H1 (cell line): ENCODE measurements at regions not wholly inside any gene's neighbourhood (a gene's known extent, or its start where the extent isn't known, plus 50 kb on each side); places are given as distances from the start of the nearest gene placed in this dataset.

Source experiments
- CTCF ChIA-PET: fragments of 300-600 bp; sonication (Branson Sonifier 250); formaldehyde crosslinking; loops from one replicate; lab custom pipeline; 2021; ENCODE audit not compliant: partially characterized antibody; lab: Charles Lee
- POLR2A ChIA-PET: fragments of 300-600 bp; sonication (Branson Sonifier 250); formaldehyde crosslinking; loops from one replicate; lab custom pipeline; 2021; ENCODE audit warnings: inconsistent platforms; ENCODE audit not compliant: partially characterized antibody; lab: Charles Lee
- DNase-seq, 2 experiments: peaks; one replicate each; pipeline versions ENCODE4 v3.0.0 to v3.0.0-alpha.2; 2010 to 2022; ENCODE audit warnings: low spot score in 2 of 2, low read depth in 1 of 2, mixed read lengths in 1 of 2
- FAIRE-seq: peaks from 2 replicates; lab custom pipeline; 2011; peaks lifted over from hg19 to GRCh38; lab: Jason Lieb, UNC
- H2AFZ ChIP-seq: 2 replicates; pipeline ENCODE4 v1.8.1; 2012; ENCODE audit warnings: low read length, inconsistent platforms
- H2AK5ac ChIP-seq: 2 replicates; pipeline ENCODE4 v1.6.1; 2013; ENCODE audit warnings: low read depth, low read length
- H2BK120ac ChIP-seq: replicated peaks from 2 replicates; pipeline ENCODE3; 2013; ENCODE audit warnings: low read depth, low read length, inconsistent platforms
- H2BK12ac ChIP-seq: 2 replicates; pipeline ENCODE4 v1.6.1; 2013; ENCODE audit warnings: low read depth, low read length
- H2BK15ac ChIP-seq: 2 replicates; pipeline ENCODE4 v1.6.1; 2013; ENCODE audit warnings: low read length
- H2BK20ac ChIP-seq: 2 replicates; pipeline ENCODE4 v1.6.1; 2013; ENCODE audit warnings: low read length
- H2BK5ac ChIP-seq: 2 replicates; pipeline ENCODE4 v1.6.1; 2013; ENCODE audit warnings: low read depth, low read length
- H3K14ac ChIP-seq: 2 replicates; pipeline ENCODE4 v1.6.1; 2013; ENCODE audit warnings: inconsistent platforms; ENCODE audit not compliant: insufficient read length
- H3K18ac ChIP-seq: 2 replicates; pipeline ENCODE4 v1.6.1; 2013; ENCODE audit warnings: low read length; ENCODE audit errors: extremely low read depth
- H3K23ac ChIP-seq: 2 replicates; pipeline ENCODE4 v1.6.1; 2013; ENCODE audit warnings: inconsistent platforms; ENCODE audit not compliant: insufficient read length
- H3K23me2 ChIP-seq: 2 replicates; pipeline ENCODE4 v1.6.1; 2013; ENCODE audit warnings: low read depth, low read length
- H3K27ac ChIP-seq: 2 replicates; pipeline ENCODE4 v1.6.1; 2011; ENCODE audit warnings: low read depth, low read length, inconsistent platforms
- H3K27me3 ChIP-seq, 4 experiments: replicated peaks in 1 of 4; 1 replicate in 1 of 4; 2 replicates in 3 of 4; pipeline versions ENCODE4 v1.6.1 to v1.8.1; 2011 to 2013; ENCODE audit warnings: low read length in 3 of 4, mild to moderate bottlenecking in 3 of 4, inconsistent platforms in 2 of 4, mixed read lengths in 2 of 4, moderate library complexity in 1 of 4; ENCODE audit not compliant: control insufficient read depth in 3 of 4, insufficient read depth in 3 of 4; ENCODE audit errors: extremely low read depth in 1 of 4
- H3K36me3 ChIP-seq, 4 experiments: 2 replicates each; pipeline versions ENCODE4 v1.6.1 to v1.8.1; 2011 to 2013; ENCODE audit warnings: mild to moderate bottlenecking in 4 of 4, low read length in 3 of 4, moderate library complexity in 2 of 4, control low read depth in 1 of 4, inconsistent platforms in 1 of 4; ENCODE audit not compliant: insufficient read depth in 4 of 4, control insufficient read depth in 2 of 4
- H3K4ac ChIP-seq: replicated peaks from 2 replicates; pipeline ENCODE3; 2013; ENCODE audit warnings: low read length, low read depth, mixed read lengths, inconsistent platforms; ENCODE audit not compliant: insufficient read length
- H3K4me1 ChIP-seq, 4 experiments: replicated peaks in 1 of 4; 1 replicate in 1 of 4; 2 replicates in 3 of 4; pipeline versions ENCODE4 v1.6.1 to v1.8.1; 2011 to 2013; ENCODE audit warnings: low read length in 3 of 4, inconsistent platforms in 2 of 4, mixed read lengths in 1 of 4; ENCODE audit not compliant: insufficient read depth in 4 of 4, control insufficient read depth in 3 of 4
- H3K4me2 ChIP-seq, 2 experiments: 2 replicates each; pipeline versions ENCODE4 v1.6.1 to v1.8.1; 2011 to 2013; ENCODE audit warnings: low read depth in 2 of 2, low read length in 2 of 2, control low read depth in 1 of 2, inconsistent platforms in 1 of 2, mild to moderate bottlenecking in 1 of 2; ENCODE audit not compliant: insufficient read depth in 1 of 2
- H3K4me3 ChIP-seq, 4 experiments: fragments of 200-600, 300-600 bp in 1 of 4; sonication (generic), shearing (Covaris generic), sonication (Bioruptor Twin) in 1 of 4; 2 replicates each; pipeline versions ENCODE4 v1.5.1 to v1.8.1; 2011 to 2016; ENCODE audit warnings: low read length in 4 of 4, low read depth in 3 of 4, control low read depth in 2 of 4, inconsistent platforms in 2 of 4, mild to moderate bottlenecking in 2 of 4, mixed read lengths in 1 of 4, moderate library complexity in 1 of 4; ENCODE audit not compliant: insufficient read depth in 2 of 4; ENCODE audit errors: extremely low read depth in 1 of 4
- H3K56ac ChIP-seq: replicated peaks from 2 replicates; pipeline ENCODE3; 2013; ENCODE audit warnings: low read depth, mild to moderate bottlenecking, mixed read lengths, low read length, inconsistent platforms; ENCODE audit not compliant: insufficient read length
- H3K79me1 ChIP-seq: 2 replicates; pipeline ENCODE4 v1.6.1; 2013; ENCODE audit warnings: low read depth, low read length, control low read depth
- H3K79me2 ChIP-seq, 2 experiments: 2 replicates each; pipeline versions ENCODE4 v1.6.1 to v1.8.1; 2012 to 2013; ENCODE audit warnings: low read length in 2 of 2, mild to moderate bottlenecking in 2 of 2, inconsistent platforms in 1 of 2; ENCODE audit not compliant: insufficient read depth in 2 of 2, control insufficient read depth in 1 of 2
- H3K9ac ChIP-seq, 4 experiments: replicated peaks in 1 of 4; 1 replicate in 1 of 4; 2 replicates in 3 of 4; pipeline versions ENCODE4 v1.6.1 to v1.8.1; 2011 to 2013; ENCODE audit warnings: low read depth in 3 of 4, low read length in 3 of 4, control low read depth in 2 of 4, mild to moderate bottlenecking in 2 of 4, moderate library complexity in 2 of 4, inconsistent platforms in 1 of 4; ENCODE audit errors: extremely low read depth in 1 of 4
- H3K9me3 ChIP-seq, 2 experiments: 2 replicates each; pipeline versions ENCODE4 v1.6.1 to v1.8.1; 2012 to 2013; ENCODE audit warnings: mild to moderate bottlenecking in 2 of 2, moderate library complexity in 2 of 2, control low read depth in 1 of 2, inconsistent platforms in 1 of 2, low read depth in 1 of 2, low read length in 1 of 2, mixed read lengths in 1 of 2; ENCODE audit not compliant: insufficient read depth in 2 of 2
- H4K20me1 ChIP-seq, 2 experiments: replicated peaks in 1 of 2; 2 replicates each; pipeline versions ENCODE3 to v1.8.1; 2011 to 2013; ENCODE audit warnings: inconsistent platforms in 2 of 2, low read length in 2 of 2, mild to moderate bottlenecking in 1 of 2; ENCODE audit not compliant: insufficient read depth in 2 of 2, control insufficient read depth in 1 of 2
- H4K5ac ChIP-seq: 2 replicates; pipeline ENCODE4 v1.6.1; 2013; ENCODE audit warnings: low read length, low read depth, mixed read lengths, inconsistent platforms; ENCODE audit not compliant: insufficient read length
- H4K8ac ChIP-seq: 2 replicates; pipeline ENCODE4 v1.8.0; 2013; ENCODE audit warnings: mild to moderate bottlenecking, moderate library complexity, low read length, inconsistent platforms; ENCODE audit not compliant: insufficient read depth; ENCODE audit errors: extremely low read depth
- H4K91ac ChIP-seq: replicated peaks from 2 replicates; pipeline ENCODE3; 2013; ENCODE audit warnings: low read length, mixed read lengths, inconsistent platforms; ENCODE audit not compliant: insufficient read length
- ATF2 ChIP-seq: IDR thresholded peaks from 2 replicates; pipeline ENCODE4 v1.6.1; 2012; ENCODE audit warnings: low read length, inconsistent platforms
- CBX5 ChIP-seq: fragments of 300-800, 300-1000 bp; sonication (generic); IDR thresholded peaks from 2 replicates; pipeline ENCODE4 v1.7.1; 2016; ENCODE audit warnings: antibody characterized with exemption, low read length, low read depth
- EP300 ChIP-seq, 2 experiments: IDR thresholded peaks; 1 replicate in 1 of 2; 2 replicates in 1 of 2; pipeline ENCODE4 v1.6.1; 2011 to 2012; ENCODE audit warnings: low read depth in 2 of 2, low read length in 2 of 2, mild to moderate bottlenecking in 2 of 2, borderline replicate concordance in 1 of 2, inconsistent platforms in 1 of 2, moderate library complexity in 1 of 2
- KDM1A ChIP-seq: fragments of 200-600, 300-600 bp; sonication (generic); IDR thresholded peaks from 2 replicates; pipeline ENCODE4 v1.7.1; 2016; ENCODE audit warnings: mild to moderate bottlenecking, low read length, borderline replicate concordance
- MAFK ChIP-seq: IDR thresholded peaks from 2 replicates; pipeline ENCODE4 v1.6.1; 2012; ENCODE audit warnings: low read depth, mild to moderate bottlenecking, improper control_type of control experiment, low read length
- SIN3A ChIP-seq, 2 experiments: IDR thresholded peaks in 1 of 2; conservative IDR thresholded peaks in 1 of 2; 2 replicates each; pipeline ENCODE4 v1.6.1; 2011 to 2012; ENCODE audit warnings: low read length in 2 of 2, improper control_type of control experiment in 1 of 2, low read depth in 1 of 2, mild to moderate bottlenecking in 1 of 2
- SUZ12 ChIP-seq: fragments of 200-600 bp; sonication (generic); IDR thresholded peaks from 2 replicates; pipeline ENCODE4 v1.6.1; 2012; ENCODE audit warnings: mild to moderate bottlenecking, inconsistent platforms, low read length, moderate library complexity, mixed read lengths
- YY1 ChIP-seq: IDR thresholded peaks from 2 replicates; pipeline ENCODE4 v1.6.1; 2011; ENCODE audit warnings: low read depth, mild to moderate bottlenecking, low read length
- ZNF274 ChIP-seq: IDR thresholded peaks from 2 replicates; pipeline ENCODE4 v1.7.0; 2012; ENCODE audit warnings: low read length, borderline replicate concordance; ENCODE audit errors: extremely low read depth
- WGBS, 2 experiments: shearing (Covaris generic) in 1 of 2; methylation state at CpG; one replicate each; pipeline versions ENCODE4 v1.1.6 to v1.1.7; 2013 to 2015; ENCODE audit warnings: low lambda C conversion rate in 2 of 2, mixed read lengths in 2 of 2, inconsistent platforms in 1 of 2, low coverage in 1 of 2, missing lambda C conversion rate in 1 of 2; ENCODE audit not compliant: insufficient replicate concordance in 2 of 2, insufficient coverage in 1 of 2, insufficient read length in 1 of 2; ENCODE audit errors: extremely low coverage in 1 of 2, missing lambda C conversion rate in 1 of 2; 5-methylcytosine and 5-hydroxymethylcytosine counted together

GRCh38 chr1:163477276-163477830 is 155.6 kb downstream of the NUF2 start:
- Histone ChIP-seq H4K91ac (no peak overlapping the region), H3K79me2 (no peaks in the 10 kb centered on the region)
- TF ChIP-seq SUZ12 (no peak), KDM1A (no peak), EP300 (IDR thresholded peaks at IDR 0.05; ENCODE audit: borderline replicate concordance in 1 of 2, low read depth in 2 of 2, low read length in 2 of 2) (no peak), SIN3A (conservative IDR thresholded peaks at IDR 0.05 in 1 of 2, IDR thresholded peaks at IDR 0.05 in 1 of 2; ENCODE audit: low read depth in 1 of 2, low read length in 2 of 2) (no peak), YY1 (no peak), CBX5 (no peak), MAFK (no peak), ZNF274 (no peak), ATF2 (no peak)

More at GRCh38 chr1:163477276-163477830, 155.6 kb downstream of the NUF2 start:
- Histone ChIP-seq H3K79me1 (no peaks in the 10 kb centered on the region), H4K5ac (no peak overlapping the region), H3K4ac (no peak overlapping the region), H3K23ac (no peak overlapping the region), H3K27me3 (no peaks in the 10 kb centered on the region; a peak in 1 of 7 replicates), H2BK5ac (no peak overlapping the region), H2BK15ac (no peak overlapping the region), H2AFZ (no peak overlapping the region), H4K20me1 (no peaks in the 10 kb centered on the region), H3K56ac (no peak overlapping the region), H3K4me2 (no peak overlapping the region), H3K27ac (no peak overlapping the region), H2BK120ac (no peak overlapping the region), H4K8ac (no peak overlapping the region), H3K4me1 (no peaks in the 10 kb centered on the region), H3K14ac (no peak overlapping the region), H3K4me3 (no peak overlapping the region), H3K23me2 (no peaks in the 10 kb centered on the region), H2BK12ac (no peak overlapping the region), H3K9ac (no peak overlapping the region), H3K36me3 (no peaks in the 10 kb centered on the region), H2BK20ac (no peak overlapping the region), H3K18ac (no peak overlapping the region), H2AK5ac (no peak overlapping the region), H3K9me3 (peaks cover 12 to 18% of the 10 kb centered on the region in 2 experiments)
- FAIRE-seq: no peak
- POLR2A ChIA-PET: no interaction called here
- CTCF ChIA-PET: no interaction called here
- 94% methylated on average over 3 of the region's 3 CpGs; no CpG with 5 or more reads in 1 of the 2 experiments for WGBS, 2 experiments
- DNase-seq: no peak
